ENCODE measurements at regions not wholly inside any gene's neighbourhood (a gene's known extent, or its start where the extent isn't known, plus 50 kb on each side); places are given as distances from the start of the nearest gene placed in this dataset.

GRCh38 chr2:13651684-13652131, 935.0 kb downstream of the TRIB2 start:
- Histone ChIP-seq H3K9ac (ENCODE audit: insufficient read depth, low read depth, low read length) (no peak overlapping the region), H3K4me2 (ENCODE audit: low read depth, low read length) (no peak overlapping the region), H2AFZ (ENCODE audit: low read length) (no peak overlapping the region), H3K4me1 (ENCODE audit: insufficient read depth, low read length) (no peaks in the 10 kb centered on the region), H3K9me3 (ENCODE audit: low read length) (peaks cover 95% of the 10 kb centered on the region), H3K27ac (ENCODE audit: extremely low read length, insufficient read depth, low read length) (no peak overlapping the region), H4K20me1 (ENCODE audit: insufficient read depth, low read length) (no peaks in the 10 kb centered on the region), H3K79me2 (ENCODE audit: insufficient read depth, low read length) (no peaks in the 10 kb centered on the region), H3K36me3 (replicated peaks in 1 of 2; ENCODE audit: control insufficient read depth in 1 of 2, insufficient read depth in 2 of 2, low read length in 2 of 2) (no peaks in the 10 kb centered on the region), H3K4me3 (replicated peaks in 1 of 3; ENCODE audit: insufficient read depth in 1 of 3, low read depth in 2 of 3, low read length in 3 of 3) (no peak overlapping the region), H3K27me3 (ENCODE audit: control insufficient read depth in 1 of 2, insufficient read depth in 2 of 2, low read length in 2 of 2) (no peaks in the 10 kb centered on the region)
- in situ Hi-C loops (cut with HindIII; ENCODE audit: extremely low pct_ligation_motif_present, low pct_unique_long_range_greater_than_20kb) (no loop called here), intact Hi-C loops (cut with micrococcal nuclease; ENCODE audit: unreplicated experiment) (no loop called here)
- FAIRE-seq (no peak), DNase-seq (ENCODE audit: low spot score) (no peak), ATAC-seq (no peak)
- TF ChIP-seq PAXIP1 (CRISPR knock-in tag; conservative IDR thresholded peaks at IDR 0.05) (no peak), STAT6 (CRISPR knock-in tag; IDR thresholded peaks at IDR 0.05; ENCODE audit: borderline replicate concordance) (no peak), ARID4A (CRISPR knock-in tag; IDR thresholded peaks at IDR 0.05; ENCODE audit: borderline replicate concordance) (no peak), ZSCAN5A (CRISPR knock-in tag; IDR thresholded peaks at IDR 0.05; ENCODE audit: borderline replicate concordance) (no peak), GLI4 (CRISPR knock-in tag; IDR thresholded peaks at IDR 0.05; ENCODE audit: borderline replicate concordance) (no peak), HBP1 (CRISPR knock-in tag; IDR thresholded peaks at IDR 0.05; ENCODE audit: low read depth) (no peak), CREBL2 (CRISPR knock-in tag; IDR thresholded peaks at IDR 0.05; ENCODE audit: borderline replicate concordance) (no peak)
- ChIA-PET CTCF (ENCODE audit: low intra/inter-chr PET ratio, low total read pairs) (no interaction called here), POLR2A (no interaction called here)
- BruUV-seq (replicated peaks), result no TSS peak

All from HepG2 (cell line).